Testis (tissue), 2 donors: ENCODE measurements at regions not wholly inside any gene's neighbourhood (a gene's known extent, or its start where the extent isn't known, plus 50 kb on each side); places are given as distances from the start of the nearest gene placed in this dataset.
A peak's percentile ranks its signal among the peaks of the same experiment; 100 is the strongest.
"Not testable (repeated sequence)": the region's sequence is repeated elsewhere in the genome, so short reads cannot be mapped to it uniquely, and the experiment has no call there.

ENCODE experiments used
- DNase-seq: peaks from one replicate; pipeline ENCODE4 v3.0.0-alpha.2; 2019
- H3K27ac ChIP-seq, 2 donors: fragments of 200-600 bp; sonication (generic); one replicate each; pipeline ENCODE4 v1.5.1; 2019
- H3K27me3 ChIP-seq: fragments of 200-600 bp; sonication (generic); one replicate; pipeline ENCODE4 v1.5.1; 2019
- H3K36me3 ChIP-seq: fragments of 200-600 bp; sonication (generic); one replicate; pipeline ENCODE4 v1.5.1; 2017; ENCODE audit warnings: low read depth; ENCODE audit errors: missing control alignments
- H3K4me1 ChIP-seq: fragments of 200-600 bp; sonication (generic); one replicate; pipeline ENCODE4 v1.5.1; 2019
- H3K4me3 ChIP-seq, 2 donors: fragments of 200-600 bp; sonication (generic); one replicate each; pipeline ENCODE4 v1.5.1; 2017 to 2019
- H3K9me3 ChIP-seq: fragments of 200-600 bp; sonication (generic); one replicate; pipeline ENCODE4 v1.5.1; 2017
- CTCF ChIP-seq, 3 experiments: fragments of 450-650 bp in 2 of 3; fragments of 200-600 bp in 1 of 3; sonication (generic) in 1 of 3; IDR thresholded peaks; one replicate each; pipeline ENCODE4 v1.5.1; 2016 to 2019; ENCODE audit warnings: antibody characterized with exemption in 3 of 3, mild to moderate bottlenecking in 2 of 3, moderate library complexity in 1 of 3
- POLR2A ChIP-seq: fragments of 450-650 bp; IDR thresholded peaks from one replicate; pipeline ENCODE4 v1.6.1; 2017; ENCODE audit warnings: antibody characterized with exemption, mild to moderate bottlenecking, moderate library complexity
- WGBS, 2 donors: methylation state at CpG; one replicate each; pipeline ENCODE4 v1.1.5; 2018; 5-methylcytosine and 5-hydroxymethylcytosine counted together
- intact Hi-C: fragments of 100-400 bp; cut with DNase I; formaldehyde crosslinking; loops from one replicate; pipeline ENCODE4 v1.15.1; 2023; ENCODE audit warnings: low total_unique reads

DNA sequence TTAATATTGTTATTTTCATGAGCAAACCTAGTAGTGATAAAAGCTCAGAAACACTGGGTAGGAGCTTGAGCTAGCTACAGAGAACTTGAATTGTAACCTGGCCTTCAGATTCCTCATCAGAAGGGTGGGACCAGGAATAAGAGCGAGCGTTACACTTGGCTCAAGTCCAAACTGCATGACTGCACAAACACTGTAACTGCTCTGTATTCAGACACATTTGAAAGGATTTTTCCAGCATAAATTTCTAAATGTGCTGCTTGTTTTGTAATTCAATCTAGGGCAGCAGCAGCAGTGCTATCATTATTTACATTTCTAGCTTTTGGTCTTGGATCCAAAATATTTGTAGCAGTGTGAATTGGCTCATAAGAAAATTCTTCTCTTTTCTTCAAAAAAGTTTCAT, 133.0 kb upstream of the TMLHE start:
- Histone ChIP-seq H3K27ac (no peak overlapping the region), H3K4me1 (peaks cover 8% of the 10 kb centered on the region), H3K4me3 (no peak overlapping the region), H3K27me3 (no peaks in the 10 kb centered on the region), H3K9me3 (no peaks in the 10 kb centered on the region), H3K36me3 (no peaks in the 10 kb centered on the region)
- TF ChIP-seq POLR2A, result no peak
- TF ChIP-seq CTCF (IDR thresholded peaks at IDR 0.05), result no peak
- intact Hi-C loops, result no loop called here
- WGBS, 2 donors, result 23 to 57% methylated on average over 2 of the region's 2 CpGs
- DNase-seq, result peak; percentile 61

DNA sequence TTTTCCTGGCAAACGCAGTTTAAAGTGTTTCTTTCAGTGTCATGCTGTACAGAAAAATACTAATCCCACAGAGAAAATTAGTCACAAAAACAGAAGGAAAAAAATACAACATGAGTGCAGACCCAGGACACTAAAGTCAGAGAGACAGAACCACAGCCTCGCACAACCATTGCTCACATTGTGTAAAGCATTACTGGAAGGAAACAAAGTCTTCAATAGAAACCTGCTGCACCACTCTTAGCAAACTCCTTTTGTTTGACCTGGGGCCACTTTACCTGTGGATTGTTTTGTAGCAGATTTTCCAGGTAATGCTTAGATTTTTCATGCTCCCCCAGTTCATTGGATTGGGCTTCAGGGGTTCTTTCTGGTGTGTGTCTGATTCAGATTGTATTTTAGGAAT, 131.8 kb upstream of the TMLHE start:
- Histone ChIP-seq H3K4me3 (no peak overlapping the region), H3K27ac (no peak overlapping the region), H3K9me3 (no peaks in the 10 kb centered on the region), H3K27me3 (no peaks in the 10 kb centered on the region), H3K4me1 (peaks cover 8% of the 10 kb centered on the region), H3K36me3 (no peaks in the 10 kb centered on the region)
- no peak for TF ChIP-seq CTCF (IDR thresholded peaks at IDR 0.05)
- TF ChIP-seq POLR2A, result no peak
- DNase-seq, result no peak
- 29 to 41% methylated on average over 2 of the region's 2 CpGs for WGBS, 2 donors
- intact Hi-C loops, result no loop called here

DNA sequence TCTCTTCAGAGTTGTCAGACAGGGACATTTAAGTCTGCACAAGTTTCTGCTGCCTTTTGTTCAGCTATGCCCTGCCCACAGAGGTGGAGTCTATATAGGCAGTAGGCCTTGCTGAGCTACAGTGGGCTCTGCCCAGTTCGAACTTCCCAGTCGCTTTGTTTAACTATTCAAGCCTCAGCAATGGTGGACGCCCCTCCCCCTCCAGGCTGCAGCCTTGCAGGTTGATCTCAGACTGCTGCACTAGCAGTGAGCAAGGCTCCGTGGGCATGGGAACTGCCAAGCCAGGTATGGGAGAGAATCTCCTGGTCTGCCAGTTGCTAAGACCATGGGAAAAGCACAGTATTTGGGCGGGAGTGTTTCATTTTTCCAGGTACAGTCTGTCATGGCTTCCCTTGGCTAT, 115.6 kb upstream of the TMLHE start:
- 57 to 70% methylated on average over 5 of the region's 5 CpGs for WGBS, 2 donors
- H3K9me3 ChIP-seq, H3K27me3 ChIP-seq, H3K27ac ChIP-seq, DNase-seq, intact Hi-C loops, H3K4me1 ChIP-seq, H3K4me3 ChIP-seq, H3K36me3 ChIP-seq: not testable (repeated sequence)

DNA sequence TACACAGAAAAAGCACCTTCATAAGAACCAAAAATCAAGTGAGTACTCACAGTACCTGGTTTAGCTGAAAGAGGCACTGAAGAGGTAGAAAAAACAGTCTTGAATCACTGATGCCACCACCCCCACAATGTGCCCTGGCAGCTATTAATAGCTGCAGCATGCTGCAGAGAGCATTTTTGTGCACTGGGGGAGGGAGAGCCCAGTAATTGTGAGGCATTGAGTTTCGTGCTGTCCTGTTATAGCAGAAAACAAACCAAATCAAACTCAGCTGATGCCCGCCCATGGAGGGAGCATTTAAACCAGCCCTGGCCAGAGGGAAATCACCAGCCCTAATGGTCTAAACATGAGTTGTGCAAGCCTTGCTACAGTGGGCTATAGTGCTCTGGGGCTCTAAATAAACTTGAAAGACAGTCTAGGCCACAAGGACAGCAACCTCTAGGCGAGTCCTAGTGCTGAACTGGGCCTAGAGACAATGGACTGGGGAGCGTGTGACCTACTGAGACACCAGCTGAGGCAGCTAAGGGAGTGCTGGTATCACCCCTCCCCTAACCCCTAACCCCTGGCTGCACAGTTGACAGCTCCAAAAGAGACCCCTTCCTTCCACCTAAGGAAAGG, 106.3 kb upstream of the TMLHE start:
- Histone ChIP-seq H3K4me3 (no peak overlapping the region), H3K27ac (no peak overlapping the region), H3K36me3 (no peaks in the 10 kb centered on the region), H3K9me3 (no peaks in the 10 kb centered on the region), H3K27me3 (no peaks in the 10 kb centered on the region), H3K4me1 (no peaks in the 10 kb centered on the region)
- DNase-seq, result peak; percentile 56
- WGBS, 2 donors, result 51 to 60% methylated on average over 4 of the region's 4 CpGs
- TF ChIP-seq POLR2A, result no peak
- TF ChIP-seq CTCF (IDR thresholded peaks at IDR 0.05), result no peak
- intact Hi-C loops, result no loop called here

GRCh38 chrX:155715141-155715540, 102.4 kb upstream of the TMLHE start:
- intact Hi-C loops, result no loop called here
- no peak for TF ChIP-seq POLR2A
- TF ChIP-seq CTCF (IDR thresholded peaks at IDR 0.05), result no peak
- 33 to 46% methylated on average over 1 of the region's 1 CpG for WGBS, 2 donors

More at GRCh38 chrX:155715141-155715540, 102.4 kb upstream of the TMLHE start:
- no peak for DNase-seq
- H3K27ac ChIP-seq, result no peak overlapping the region
- no peak overlapping the region for H3K4me3 ChIP-seq
- no peaks in the 10 kb centered on the region for H3K4me1 ChIP-seq
- H3K36me3 ChIP-seq, result no peaks in the 10 kb centered on the region
- no peaks in the 10 kb centered on the region for H3K27me3 ChIP-seq
- no peaks in the 10 kb centered on the region for H3K9me3 ChIP-seq
